GM19240 (cell line): ENCODE measurements at regions not wholly inside any gene's neighbourhood (a gene's known extent, or its start where the extent isn't known, plus 50 kb on each side); places are given as distances from the start of the nearest gene placed in this dataset.

Experiments
- DNase-seq: peaks from one replicate; pipeline ENCODE4 v3.0.0; 2011; ENCODE audit warnings: low spot score; ENCODE audit not compliant: insufficient read length

DNA sequence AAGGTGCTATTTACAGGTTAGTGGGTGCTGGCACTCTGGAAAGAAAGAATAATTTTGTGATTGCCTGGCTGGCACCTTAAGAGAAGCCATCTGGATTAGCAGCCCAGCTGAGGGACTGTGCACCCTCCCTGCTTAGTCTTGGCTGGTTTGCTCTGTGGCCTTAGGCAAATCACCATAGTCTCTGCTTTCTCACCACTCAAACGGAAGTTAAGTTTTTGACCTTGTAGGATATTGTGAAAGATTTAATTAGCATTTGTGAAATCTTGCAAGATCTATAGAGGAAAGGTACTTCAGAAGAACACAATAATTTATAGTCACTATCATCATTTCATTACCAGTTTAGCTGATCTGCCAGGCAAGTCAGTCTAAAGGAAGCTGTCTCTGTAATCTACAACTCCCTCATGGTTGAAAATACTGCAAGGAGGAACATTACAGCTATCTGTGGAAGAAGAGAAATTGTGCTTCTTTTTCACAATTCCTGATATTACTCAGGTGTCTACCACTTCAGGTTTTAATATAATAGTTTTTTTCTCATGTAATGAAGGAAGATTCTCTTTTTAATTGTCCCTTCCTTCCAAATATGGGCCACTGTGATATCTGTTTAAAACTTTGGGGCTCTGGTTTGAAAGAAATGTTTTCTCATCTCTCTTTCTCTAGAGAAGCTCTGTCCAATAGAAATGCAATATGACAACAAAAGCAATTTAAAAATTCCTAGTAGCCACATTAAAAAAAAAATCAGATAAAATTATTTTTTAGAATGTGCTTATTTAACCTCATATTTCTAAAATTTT, 219.6 kb downstream of the PTEN start:
- DNase-seq, result no peak

DNA sequence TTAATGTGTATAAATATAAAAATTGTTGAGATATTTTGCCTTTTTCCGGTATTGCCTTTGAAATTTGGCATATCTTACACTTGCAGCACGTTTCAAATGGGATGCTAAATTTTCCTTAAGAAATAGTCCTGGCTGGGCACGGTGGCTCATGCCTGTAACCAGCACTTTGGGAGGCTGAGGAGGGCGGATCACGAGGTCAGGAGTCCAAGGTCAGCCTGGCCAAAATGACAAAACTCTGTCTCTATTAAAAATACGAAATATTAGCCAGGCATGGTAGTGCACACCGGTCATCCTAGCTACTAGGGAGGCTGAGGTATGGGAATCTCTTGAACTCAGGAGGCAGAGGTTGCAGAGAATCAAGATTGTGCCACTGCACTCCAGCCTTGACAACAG, 220.2 kb downstream of the PTEN start:
- DNase-seq, result no peak

DNA sequence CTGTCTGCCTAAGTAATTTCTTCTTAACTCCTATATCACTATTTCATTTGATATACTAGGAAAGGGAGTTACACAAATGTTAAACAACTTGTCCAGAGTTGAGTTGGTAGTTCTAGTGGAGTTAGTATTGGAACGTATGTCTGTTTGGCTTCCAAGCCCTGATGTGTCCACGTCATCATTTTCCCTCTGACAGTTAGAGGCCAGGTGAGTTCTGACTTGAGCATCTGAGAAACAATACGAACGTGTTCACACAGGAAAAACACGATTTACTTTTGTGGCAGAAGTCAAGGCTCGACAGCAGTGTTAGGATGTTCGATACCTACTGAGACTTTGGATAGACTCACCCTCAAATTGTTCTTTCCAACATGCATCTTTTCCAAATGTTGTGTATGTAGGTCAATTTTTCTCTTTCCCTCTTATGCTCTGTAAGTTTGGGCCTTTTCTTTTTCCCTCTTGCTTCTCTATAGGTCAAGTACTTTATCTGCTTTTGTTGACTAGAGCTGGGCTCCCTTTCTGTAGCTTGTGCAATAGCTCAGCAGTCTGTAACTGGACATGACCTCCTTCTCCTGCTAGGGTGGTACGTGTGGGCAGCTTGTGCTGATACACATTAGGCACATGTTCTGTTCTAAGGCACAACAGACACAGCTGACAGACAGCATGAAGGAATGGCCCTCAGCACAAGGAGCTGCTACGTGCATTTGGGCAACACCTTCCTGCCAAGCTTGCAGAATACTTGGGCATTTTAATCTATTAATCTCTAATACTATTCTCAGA, 222.9 kb downstream of the PTEN start:
- DNase-seq, result no peak

DNA sequence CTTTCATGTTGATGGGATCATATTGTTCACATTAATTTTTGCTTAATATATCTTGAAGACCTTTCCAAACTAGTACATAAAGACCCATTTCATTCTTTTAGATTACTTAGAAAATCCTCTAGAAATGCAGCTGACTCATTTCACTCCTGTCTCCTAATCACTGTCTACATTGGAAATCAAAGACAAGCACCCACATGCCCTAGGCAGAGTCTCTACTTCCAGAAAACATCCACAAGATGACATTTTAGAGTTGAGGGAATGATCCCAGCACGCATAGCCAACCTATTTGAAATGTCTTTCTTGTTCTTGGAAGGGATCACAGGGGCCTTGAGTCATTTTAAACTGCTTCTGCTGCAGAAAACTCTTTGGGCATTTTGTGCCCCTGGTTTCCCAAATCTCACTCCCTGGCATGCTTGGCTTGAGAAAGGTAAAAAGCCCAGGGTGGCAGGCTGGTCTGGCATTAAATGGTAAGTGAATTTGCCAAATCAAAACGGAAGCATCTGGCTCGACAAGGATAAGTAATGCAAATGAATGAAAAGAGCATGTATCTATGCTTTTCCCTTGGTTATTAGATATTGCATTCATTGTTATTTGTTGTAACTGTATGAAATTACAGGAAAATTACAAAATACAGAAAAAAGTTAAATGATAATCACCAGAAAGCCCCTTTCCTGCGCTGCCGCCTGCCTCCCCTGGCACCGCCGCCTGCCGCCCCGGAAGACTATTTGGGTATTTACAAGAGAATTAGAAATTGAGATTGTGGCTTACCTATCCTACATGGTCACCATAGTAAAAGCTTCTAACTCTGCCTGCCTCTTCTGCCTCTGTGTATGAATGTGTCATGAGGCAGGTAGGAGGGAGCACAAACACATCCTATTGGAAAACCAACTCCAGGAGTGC, 225.3 kb downstream of the PTEN start:
- no peak for DNase-seq

DNA sequence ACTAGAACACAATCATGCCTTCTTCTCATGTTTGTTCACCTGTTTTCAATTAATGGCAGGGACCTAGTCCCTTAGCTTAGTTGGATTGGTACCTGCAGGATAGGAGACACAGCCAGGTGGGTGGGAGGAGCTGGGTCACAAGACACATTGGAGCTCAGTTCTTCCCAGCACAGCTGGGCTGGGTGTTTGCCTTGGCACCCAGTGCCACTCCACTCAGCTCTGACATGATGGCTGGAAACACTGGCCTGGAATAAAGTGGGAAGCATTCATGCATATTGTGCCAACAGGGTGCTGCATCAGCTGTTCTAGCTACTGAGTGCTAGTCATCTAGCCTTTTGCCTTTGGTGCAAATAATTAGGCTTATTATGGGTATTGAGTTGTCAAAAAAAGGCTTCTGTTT, 226.1 kb downstream of the PTEN start:
- no peak for DNase-seq

DNA sequence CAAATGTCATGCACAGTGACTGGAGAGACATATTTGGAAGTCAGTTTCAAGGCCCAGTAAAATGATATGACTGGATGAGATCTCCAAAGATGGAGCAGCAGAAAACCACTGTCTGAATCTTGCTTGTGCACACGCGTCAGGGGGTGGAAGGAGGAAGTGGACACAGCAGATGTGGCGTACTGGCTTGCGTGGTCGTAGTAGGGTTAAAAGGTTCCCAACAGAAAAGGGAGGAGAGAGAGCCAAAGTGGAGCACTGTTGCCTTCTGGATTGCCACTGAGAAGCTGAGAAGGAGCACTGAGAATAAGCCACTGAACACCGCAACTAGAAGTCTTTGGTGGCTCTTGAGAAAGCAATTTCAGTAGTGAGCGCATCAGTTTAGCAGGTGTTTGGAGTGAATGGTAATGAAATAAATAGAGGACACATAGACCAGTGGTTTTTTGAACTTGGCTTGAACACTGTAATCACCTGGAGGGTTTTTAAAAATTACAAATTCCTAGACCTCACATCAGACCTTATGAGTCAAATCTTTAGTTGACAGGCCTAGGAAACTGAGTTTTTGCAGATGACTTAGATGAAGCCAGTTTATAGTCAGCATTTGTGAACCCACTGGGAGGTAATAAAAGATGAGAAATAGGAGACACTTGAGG, 227.3 kb downstream of the PTEN start:
- no peak for DNase-seq

DNA sequence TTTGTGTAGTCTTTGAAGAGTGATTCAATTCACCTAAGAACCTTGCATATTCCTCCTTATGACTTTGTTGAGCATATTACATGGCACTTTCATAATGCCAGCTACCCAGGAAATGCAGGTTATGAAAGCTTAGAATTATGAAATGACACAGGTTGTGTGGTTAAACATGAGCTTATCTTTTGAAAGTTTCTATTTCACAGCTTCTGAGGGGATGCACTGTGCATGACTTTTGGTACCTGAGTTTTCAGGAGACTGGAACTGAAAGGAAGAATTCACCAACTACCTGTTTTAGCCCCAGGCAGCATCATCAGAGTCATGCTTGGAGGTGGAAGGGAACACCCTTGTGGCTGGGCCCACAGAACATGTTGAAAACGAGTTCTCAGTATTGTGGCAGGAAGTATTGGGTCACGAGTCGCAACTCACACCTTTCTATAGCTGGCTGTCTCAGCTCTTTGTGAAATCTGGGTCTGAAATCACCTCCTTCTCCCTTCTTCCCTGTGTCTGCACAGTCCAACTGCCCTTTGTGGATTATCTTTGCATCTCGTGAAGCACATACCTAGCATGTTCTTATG, 228.2 kb downstream of the PTEN start:
- peak; percentile 52 for DNase-seq

DNA sequence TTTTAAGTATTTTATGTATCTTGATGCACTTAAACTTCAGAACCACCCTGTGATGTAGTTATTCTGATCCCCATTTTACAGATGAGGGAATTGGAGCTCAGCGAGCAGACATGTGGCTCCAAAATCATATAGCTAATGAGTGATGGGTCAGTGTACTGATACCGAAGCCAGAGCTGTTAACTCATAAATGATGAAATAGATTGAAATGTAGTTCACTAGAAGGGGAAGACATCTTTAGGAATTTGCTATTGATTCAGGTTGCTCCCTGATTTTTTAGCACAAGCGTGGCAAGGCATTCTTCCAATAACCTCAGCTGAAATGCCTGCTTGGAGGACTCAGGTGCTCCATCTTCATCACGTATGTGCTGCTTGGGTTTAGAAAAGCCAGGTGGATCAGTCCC, 228.8 kb downstream of the PTEN start:
- DNase-seq, result no peak

DNA sequence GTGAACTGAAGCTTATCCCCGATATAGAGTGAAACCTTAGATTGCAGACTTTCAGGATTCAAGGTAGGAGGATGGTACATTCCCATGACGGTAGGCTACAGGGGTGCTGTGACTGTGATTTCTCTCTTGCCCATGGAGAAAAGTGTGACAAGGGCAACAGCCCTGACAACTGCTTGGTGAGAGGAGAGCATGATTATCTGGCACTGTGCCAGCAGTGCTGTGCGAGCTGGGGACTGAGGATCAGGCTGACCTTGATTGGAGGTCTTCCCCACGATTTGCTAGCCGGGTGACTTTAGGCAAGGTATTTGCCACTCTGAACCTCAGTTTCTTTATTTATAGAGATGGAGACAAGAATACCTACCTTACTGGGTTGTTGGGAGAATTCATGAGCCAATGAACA, 229.5 kb downstream of the PTEN start:
- no peak for DNase-seq

DNA sequence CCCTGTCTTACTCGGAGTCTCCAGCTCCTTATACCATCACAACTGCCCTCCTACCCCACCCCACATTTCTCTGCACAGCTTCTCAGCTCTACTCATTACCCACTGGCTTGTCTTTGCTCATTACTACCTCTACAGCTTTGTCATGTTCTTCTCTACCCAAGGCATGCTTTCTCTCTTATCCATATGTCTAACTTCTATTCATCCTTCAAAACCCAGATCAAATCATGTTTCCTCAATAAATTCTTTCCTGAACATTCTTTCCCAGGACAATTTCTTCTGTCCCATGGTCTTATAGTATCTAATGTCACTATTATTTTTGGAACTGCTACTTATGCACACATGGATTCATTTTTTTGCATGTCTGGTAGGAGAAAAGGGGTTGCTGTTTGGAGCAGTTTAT, 231.4 kb downstream of the PTEN start:
- no peak for DNase-seq

DNA sequence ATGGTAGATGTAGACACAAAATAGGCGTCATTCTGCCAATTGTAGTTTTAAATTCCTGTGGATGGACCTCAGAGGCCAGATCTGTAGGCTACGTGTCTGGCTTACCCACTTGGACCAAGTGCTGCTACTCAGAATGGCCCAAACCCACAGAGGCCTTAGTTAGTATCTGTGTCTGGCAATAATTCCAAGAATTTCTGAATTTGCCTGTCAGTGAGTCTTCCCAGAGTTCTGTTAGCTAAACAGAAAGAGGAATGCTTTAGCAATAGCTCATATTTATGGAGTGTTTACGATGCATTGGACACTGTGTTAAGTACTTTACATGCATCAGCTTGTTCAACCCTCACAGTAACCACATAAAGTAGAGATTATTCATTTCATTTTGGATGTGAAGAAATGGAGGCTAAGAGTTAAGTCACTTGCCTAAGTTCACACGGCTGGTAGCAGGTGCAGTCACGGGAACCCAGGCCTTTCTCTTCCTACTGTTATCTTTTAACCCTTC, 231.8 kb downstream of the PTEN start:
- DNase-seq, result no peak

DNA sequence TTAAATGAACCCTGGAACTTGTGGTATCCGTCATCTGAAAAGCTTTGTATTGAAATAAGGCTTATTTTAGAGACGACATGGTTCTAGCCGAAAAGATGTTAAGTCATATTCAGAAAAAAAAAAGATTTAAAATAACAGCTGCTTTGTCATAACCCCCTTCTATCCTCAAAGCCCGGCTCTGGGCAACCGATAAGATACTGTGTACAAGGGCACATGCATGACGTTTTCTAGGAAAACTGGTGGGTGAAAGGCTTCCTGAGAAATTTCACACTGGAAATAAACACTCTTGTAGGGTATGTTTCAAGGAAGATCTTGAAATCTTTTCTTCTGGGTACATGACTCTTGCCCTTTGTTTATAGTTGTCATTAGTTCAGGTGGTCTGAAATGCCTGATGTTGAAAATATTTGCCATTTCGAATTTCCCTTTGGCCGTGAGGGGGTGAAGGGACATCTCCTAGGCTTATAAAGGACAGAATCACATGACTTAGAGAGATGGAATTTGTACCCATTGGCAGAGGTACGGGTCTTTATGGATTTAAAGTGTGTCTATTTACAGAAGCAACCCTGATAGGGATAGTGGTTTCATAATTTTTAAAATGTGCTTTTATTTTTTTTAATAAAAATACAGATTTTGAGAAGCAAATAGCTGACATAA, 232.5 kb downstream of the PTEN start:
- no peak for DNase-seq

DNA sequence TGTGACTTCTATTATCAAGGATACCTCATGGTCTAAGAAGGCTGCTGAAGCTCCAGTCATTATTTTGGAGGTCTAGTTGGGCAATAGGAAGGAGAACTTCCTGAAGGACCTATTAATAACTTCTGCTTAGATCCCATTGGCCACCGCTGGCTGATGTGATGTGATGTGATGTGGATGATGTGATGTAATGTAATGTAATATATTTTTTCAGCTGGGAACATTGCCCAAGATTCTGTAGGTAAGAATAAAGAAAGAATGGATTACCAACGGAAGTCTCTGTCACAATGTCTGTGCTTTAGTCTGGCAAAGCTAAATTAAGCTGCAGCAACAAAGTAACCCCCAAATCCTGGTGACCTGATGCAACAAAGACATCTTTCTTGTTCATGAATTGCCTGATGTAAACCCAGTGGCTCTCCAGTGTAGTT, 233.7 kb downstream of the PTEN start:
- DNase-seq, result no peak

DNA sequence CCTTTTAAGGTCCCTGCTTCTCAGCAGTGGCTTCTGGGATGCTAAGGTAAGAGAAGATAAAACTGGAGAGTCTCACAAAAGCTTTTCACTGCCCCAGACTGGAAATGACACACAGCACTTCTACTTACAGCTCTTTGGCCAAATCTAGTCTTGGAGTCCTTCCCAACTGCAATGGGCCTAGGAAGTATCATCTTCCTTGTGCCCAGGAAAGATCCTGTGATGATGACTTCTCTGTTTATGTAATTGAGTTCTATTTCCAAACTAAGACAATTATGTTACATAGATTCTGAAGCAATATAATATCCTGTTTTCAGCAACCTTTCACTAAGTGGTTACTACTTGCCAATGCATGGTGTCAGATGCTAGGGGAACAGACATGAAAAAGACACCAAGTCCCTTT, 234.1 kb downstream of the PTEN start:
- DNase-seq, result no peak

DNA sequence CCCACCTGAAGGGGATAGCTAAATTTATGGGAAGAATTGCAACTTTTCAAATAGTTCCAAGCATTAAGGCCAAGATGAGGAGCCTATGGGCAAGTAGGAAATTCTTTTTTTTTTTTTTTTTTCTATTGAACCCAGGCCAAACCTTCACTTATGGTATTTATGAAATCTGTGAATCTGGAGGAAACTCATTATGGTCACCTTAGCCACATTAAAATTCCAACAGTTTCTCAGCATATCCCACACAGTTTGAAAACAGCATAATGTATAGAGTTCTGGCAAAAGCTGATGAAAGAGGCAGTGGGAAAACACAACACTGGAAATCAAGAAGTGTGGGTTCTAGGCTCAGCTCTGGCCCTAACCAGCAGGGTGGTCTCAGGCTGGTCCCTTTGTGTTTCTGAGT, 236.9 kb downstream of the PTEN start:
- no peak for DNase-seq

DNA sequence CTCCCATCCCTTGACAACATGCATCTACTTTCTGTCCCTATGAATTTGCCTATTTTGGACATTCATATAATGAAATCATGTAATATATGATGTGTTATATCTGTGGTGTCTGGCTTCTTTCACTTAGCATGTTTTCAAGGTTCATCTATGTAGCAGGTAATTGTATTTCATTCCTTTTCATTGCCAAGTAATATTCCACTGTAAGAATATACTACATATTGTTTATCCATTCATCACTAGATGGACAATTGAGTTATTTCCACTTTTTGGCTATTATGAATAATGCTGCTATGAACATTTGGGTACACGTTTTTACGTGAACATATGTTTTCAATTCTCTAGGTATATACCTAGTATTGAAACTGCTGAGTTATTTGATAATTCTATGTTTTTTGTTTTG, 238.2 kb downstream of the PTEN start:
- no peak for DNase-seq

DNA sequence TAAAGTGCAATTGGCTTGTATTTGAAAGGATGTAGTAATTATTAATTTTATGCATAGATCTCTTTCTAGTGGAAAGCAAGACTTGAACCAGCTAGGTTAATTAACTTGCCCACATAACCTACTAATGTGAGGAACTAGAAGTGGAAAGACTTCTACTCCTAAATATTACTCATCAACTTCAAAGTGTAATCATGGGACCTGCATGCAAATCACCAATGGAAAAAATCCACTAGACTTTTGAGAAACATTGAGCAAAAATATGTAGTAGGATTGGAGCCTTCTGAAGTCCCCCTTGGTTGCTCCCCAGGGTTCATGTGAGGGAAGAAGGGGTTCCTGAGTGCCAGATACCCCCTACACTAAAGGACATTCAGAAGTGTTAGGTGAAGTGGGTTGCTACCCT, 240.2 kb downstream of the PTEN start:
- DNase-seq, result no peak

DNA sequence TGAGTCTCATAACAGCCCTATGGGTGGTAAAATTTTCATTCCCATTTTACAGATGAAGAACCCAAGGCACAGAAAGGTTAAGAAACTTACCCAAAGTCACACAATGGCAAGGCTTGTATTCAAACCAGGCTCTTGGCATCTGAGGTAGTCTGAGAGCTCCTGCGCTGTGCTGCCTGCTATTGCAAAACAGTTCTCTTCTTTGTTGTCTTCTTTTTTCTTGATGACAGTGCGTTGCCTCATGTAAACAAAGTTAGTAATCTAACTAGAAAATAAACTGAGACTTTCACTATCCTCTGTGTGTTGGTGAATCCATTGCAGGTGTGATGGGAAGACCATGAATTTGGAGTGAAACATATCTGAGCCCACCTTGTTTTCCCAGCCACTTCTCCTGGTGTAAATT, 240.8 kb downstream of the PTEN start:
- DNase-seq, result no peak

DNA sequence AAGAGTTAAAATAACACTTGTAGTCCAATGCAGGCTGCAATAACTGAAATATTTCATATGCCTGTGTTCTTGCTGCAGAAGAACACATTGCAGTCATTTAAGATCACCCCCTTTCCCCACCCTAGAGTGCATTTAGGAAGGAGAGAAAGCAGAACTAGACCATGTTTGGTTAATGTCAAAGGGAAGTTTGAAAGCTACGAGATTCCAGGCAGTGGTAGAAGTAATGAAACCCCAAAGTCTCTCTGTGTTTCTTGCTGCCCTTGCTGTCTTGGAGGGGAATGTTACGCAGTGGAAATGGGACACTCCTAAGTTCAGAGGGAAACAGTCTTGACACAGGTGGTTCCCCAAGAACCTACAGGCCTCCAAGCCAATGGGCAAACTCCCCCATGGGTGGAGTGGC, 242.9 kb downstream of the PTEN start:
- DNase-seq, result no peak

DNA sequence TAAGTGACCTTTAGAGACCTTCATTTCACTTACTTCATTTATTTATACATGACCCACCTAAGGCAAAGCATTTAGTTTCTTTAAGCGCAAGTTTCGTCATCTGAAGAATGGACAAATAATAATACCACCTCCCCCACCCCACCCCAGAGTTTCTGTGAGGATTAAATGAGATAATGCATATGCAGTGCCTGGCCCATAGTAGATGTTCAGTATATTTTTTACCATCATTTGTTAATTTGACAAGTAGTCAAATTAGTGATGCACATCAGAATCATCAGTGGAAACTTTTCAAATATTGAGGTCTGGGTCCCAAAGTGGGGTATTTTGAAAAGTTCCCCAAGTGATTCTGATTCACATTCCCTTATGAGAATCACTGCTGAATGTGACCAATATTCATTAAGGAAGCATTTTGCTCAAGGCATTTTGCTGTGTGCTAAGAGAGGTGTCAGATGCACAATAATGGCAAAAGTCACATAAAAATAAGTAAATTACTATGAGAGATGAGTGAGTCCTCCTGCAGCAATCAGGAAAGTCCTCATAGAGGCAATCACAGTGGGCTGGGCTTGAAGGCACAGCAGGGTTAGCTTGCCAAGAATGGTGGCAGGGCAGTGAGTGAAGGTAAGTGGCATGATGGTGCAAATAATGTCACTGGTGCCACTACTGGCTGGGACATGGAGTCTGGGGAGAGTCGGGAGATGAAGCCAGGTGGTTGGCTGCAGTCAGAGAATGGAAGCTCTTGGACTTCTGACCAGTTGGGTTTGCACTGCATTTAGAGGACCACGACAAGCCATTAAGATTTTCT, 244.1 kb downstream of the PTEN start:
- no peak for DNase-seq
